A549 (cell line): ENCODE measurements at regions not wholly inside any gene's neighbourhood (a gene's known extent, or its start where the extent isn't known, plus 50 kb on each side); places are given as distances from the start of the nearest gene placed in this dataset.

ENCODE experiments used
- CTCF ChIP-seq: fragments of >200 bp; sonication (Bioruptor Twin); formaldehyde crosslinking; IDR thresholded peaks from 3 replicates; pipeline ENCODE4 v1.5.1; 2016
- MAFK ChIP-seq: fragments of 450-650 bp; IDR thresholded peaks from 2 replicates; pipeline ENCODE4 v1.6.1; 2014; ENCODE audit not compliant: partially characterized antibody
- MAZ ChIP-seq: fragments of 150-350 bp; IDR thresholded peaks from 2 replicates; pipeline ENCODE4 v1.6.1; 2014; ENCODE audit warnings: antibody characterized with exemption, low read depth, low read length, borderline replicate concordance
- POLR2AphosphoS2 ChIP-seq: conservative IDR thresholded peaks from 2 replicates; pipeline ENCODE4 v1.6.1; 2012; ENCODE audit warnings: low read length, improper control_type of control experiment, inconsistent platforms
- ZC3H11A ChIP-seq: fragments of 450-650 bp; IDR thresholded peaks from 2 replicates; pipeline ENCODE4 v1.6.1; 2014; ENCODE audit warnings: antibody characterized with exemption, mild to moderate bottlenecking

- TF ChIP-seq CTCF (no peak), ZC3H11A (no peak), MAZ (no peak), POLR2AphosphoS2 (no peak), MAFK (no peak)
Observed at GRCh38 chr10:55497893-55498499, 697.0 kb upstream of the PCDH15 start.
